ENCODE measurements at regions not wholly inside any gene's neighbourhood (a gene's known extent, or its start where the extent isn't known, plus 50 kb on each side); places are given as distances from the start of the nearest gene placed in this dataset.

DNA sequence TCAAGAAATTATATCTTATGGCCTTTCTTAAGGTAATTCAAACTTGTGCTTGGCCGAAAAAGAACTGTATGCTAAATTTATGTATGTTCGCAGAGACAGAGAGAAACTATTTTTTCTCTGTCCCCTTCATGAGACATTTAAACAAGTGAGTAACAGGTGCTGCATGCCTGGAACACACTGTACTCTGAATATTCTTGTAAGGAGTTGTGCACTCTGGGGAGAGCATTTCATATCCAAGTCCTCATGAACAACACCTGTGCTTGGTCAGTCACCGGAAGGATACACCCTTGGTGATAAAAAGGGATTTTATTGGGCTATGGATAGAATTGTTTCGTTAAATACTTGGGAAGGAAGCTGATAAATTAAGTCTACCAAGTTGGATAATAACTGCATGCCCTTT lies 220.8 kb upstream of the NRIP1 start:
- H3K36me3 ChIP-seq (replicated peaks): no peaks in the 10 kb centered on the region
- TF ChIP-seq CTCF (IDR thresholded peaks at IDR 0.05; ENCODE audit: low read depth, low read length, missing control alignments): no peak
- H3K27ac ChIP-seq: no peak overlapping the region
- in situ Hi-C loops (cut with HindIII; ENCODE audit: low pct_ligation_motif_present, low sequenced_read_pairs): no loop called here
- H3K4me3 ChIP-seq (ENCODE audit: low read depth, low read length): no peak overlapping the region
- no peaks in the 10 kb centered on the region for H3K27me3 ChIP-seq (replicated peaks)
- no peak for DNase-seq

GRCh38 chr21:15289246-15289645 lies 224.4 kb upstream of the NRIP1 start:
- no peak for TF ChIP-seq CTCF (IDR thresholded peaks at IDR 0.05; ENCODE audit: low read depth, low read length, missing control alignments)
- Histone ChIP-seq H3K27ac (no peak overlapping the region), H3K27me3 (replicated peaks) (no peaks in the 10 kb centered on the region), H3K36me3 (replicated peaks) (no peaks in the 10 kb centered on the region), H3K4me3 (ENCODE audit: low read depth, low read length) (no peak overlapping the region)
- no peak for DNase-seq
- in situ Hi-C loops (cut with HindIII; ENCODE audit: low pct_ligation_motif_present, low sequenced_read_pairs): no loop called here

GRCh38 chr21:15289896-15290841 lies 225.4 kb upstream of the NRIP1 start:
- no peak overlapping the region for H3K4me3 ChIP-seq (ENCODE audit: low read depth, low read length)
- no peak for DNase-seq
- no peak overlapping the region for H3K27ac ChIP-seq
- no peak for TF ChIP-seq CTCF (IDR thresholded peaks at IDR 0.05; ENCODE audit: low read depth, low read length, missing control alignments)
- in situ Hi-C loops (cut with HindIII; ENCODE audit: low pct_ligation_motif_present, low sequenced_read_pairs): no loop called here
- no peaks in the 10 kb centered on the region for H3K36me3 ChIP-seq (replicated peaks)
- H3K27me3 ChIP-seq (replicated peaks): no peaks in the 10 kb centered on the region

DNA sequence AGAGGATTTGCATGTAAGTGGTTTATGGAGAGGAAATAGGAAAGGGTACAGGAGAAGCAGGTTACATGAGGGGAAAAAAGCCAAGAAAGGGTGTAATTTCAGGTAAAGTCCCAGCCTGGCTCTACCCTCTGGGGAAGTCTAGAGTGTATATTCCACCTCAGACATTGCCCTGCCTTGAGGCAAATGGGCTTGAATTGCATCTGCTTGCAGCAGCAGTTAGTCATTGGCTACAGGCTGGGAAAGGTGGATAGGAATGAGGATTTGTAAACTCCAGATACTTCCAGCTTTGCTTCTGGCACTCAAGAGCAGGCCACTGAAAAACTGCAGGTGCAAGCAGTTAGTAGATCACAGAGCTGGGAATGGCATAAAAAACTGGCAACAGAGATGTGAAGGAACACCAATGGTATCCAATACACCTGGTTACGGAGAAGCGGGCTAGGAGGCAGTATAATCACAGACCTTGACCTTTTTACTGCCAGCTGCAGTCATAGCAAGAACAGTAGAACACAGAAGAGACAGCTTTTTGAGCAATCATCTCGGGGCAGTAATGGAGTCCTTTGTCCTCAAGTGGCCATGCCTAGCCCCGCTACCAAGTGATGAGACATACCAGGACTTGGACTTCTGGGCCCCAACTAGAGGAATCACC lies 226.9 kb upstream of the NRIP1 start:
- Histone ChIP-seq H3K27me3 (replicated peaks) (no peaks in the 10 kb centered on the region), H3K27ac (no peak overlapping the region), H3K36me3 (replicated peaks) (no peaks in the 10 kb centered on the region), H3K4me3 (ENCODE audit: low read depth, low read length) (no peak overlapping the region)
- in situ Hi-C loops (cut with HindIII; ENCODE audit: low pct_ligation_motif_present, low sequenced_read_pairs): no loop called here
- TF ChIP-seq CTCF (IDR thresholded peaks at IDR 0.05; ENCODE audit: low read depth, low read length, missing control alignments): no peak
- no peak for DNase-seq

DNA sequence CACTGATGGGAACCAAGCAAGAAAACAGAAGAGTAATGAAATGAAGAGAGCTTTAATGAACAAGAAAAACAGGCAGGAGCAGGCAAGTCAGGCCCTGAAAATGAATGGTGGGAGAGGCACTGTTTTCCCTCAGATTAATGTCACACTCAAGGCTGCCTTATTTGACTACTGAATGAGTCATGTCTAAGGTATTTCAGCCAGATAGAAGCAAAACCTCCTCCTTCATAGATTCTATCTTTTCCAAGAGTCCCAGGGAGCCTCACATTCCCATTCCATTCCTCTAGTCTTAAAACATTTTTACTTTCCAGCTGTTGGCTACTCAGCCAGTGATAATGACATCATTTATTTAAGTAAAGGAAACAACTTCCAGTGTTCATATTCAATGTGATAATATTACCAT lies 228.4 kb upstream of the NRIP1 start:
- Histone ChIP-seq H3K27ac (peak overlapping the region; percentile 39), H3K36me3 (replicated peaks) (no peaks in the 10 kb centered on the region), H3K4me3 (ENCODE audit: low read depth, low read length) (no peak overlapping the region), H3K27me3 (replicated peaks) (no peaks in the 10 kb centered on the region)
- TF ChIP-seq CTCF (IDR thresholded peaks at IDR 0.05; ENCODE audit: low read depth, low read length, missing control alignments): no peak
- DNase-seq: peak; percentile 86
- in situ Hi-C loops (cut with HindIII; ENCODE audit: low pct_ligation_motif_present, low sequenced_read_pairs): no loop called here

Measured in brain microvascular endothelial cell (primary cell).